Upper lobe of left lung (tissue), 4 donors: ENCODE measurements at regions not wholly inside any gene's neighbourhood (a gene's known extent, or its start where the extent isn't known, plus 50 kb on each side); places are given as distances from the start of the nearest gene placed in this dataset.

Source experiments
- small RNA-seq, 4 donors: library from RNA; depleted of rRNA; stranded (forward); fragments of <200 nt; gene quantifications; one replicate each; pipeline ENCODE3, GENCODE V24; 2016

Small RNA genes lying in the stretch of these regions (small RNA-seq; reads per million reads assigned to genes)
- gene RF00003: 0 to 0.68 (median 0.10) reads per million in 4 donors
